GM21528 (cell line): ENCODE measurements at regions not wholly inside any gene's neighbourhood (a gene's known extent, or its start where the extent isn't known, plus 50 kb on each side); places are given as distances from the start of the nearest gene placed in this dataset.

ENCODE experiments used
- ATAC-seq: cut with Tn5 transposase; IDR thresholded peaks from one replicate; pipeline ENCODE4 v1.9.1; 2021; ENCODE audit warnings: mild to moderate bottlenecking, moderate library complexity; ENCODE audit not compliant: unreplicated experiment, low FRiP score

GRCh38 chr4:13084210-13084609 lies 399.9 kb downstream of the RAB28 start:
- ATAC-seq: no peak

- no peak for ATAC-seq
Observed at GRCh38 chr4:13081830-13082229, 402.3 kb downstream of the RAB28 start.

- ATAC-seq: no peak
Observed at GRCh38 chr4:13067077-13067476, 417.1 kb downstream of the RAB28 start.

GRCh38 chr4:13059019-13059418 lies 425.1 kb downstream of the RAB28 start:
- ATAC-seq: no peak

GRCh38 chr4:13056630-13057189 lies 427.4 kb downstream of the RAB28 start:
- no peak for ATAC-seq

- ATAC-seq: no peak
Observed at GRCh38 chr4:13054420-13054970, 429.6 kb downstream of the RAB28 start.

GRCh38 chr4:13047591-13047990 lies 436.5 kb downstream of the RAB28 start:
- no peak for ATAC-seq

- ATAC-seq: no peak
Observed at GRCh38 chr4:13036841-13037240, 447.3 kb downstream of the RAB28 start.

GRCh38 chr4:13032936-13033335 lies 451.2 kb downstream of the RAB28 start:
- no peak for ATAC-seq

GRCh38 chr4:13024147-13025105 lies 459.7 kb downstream of the RAB28 start:
- no peak for ATAC-seq

GRCh38 chr4:13007802-13008470 lies 476.2 kb downstream of the RAB28 start:
- ATAC-seq: no peak

- ATAC-seq: no peak
Observed at GRCh38 chr4:12993923-12994322, 490.2 kb downstream of the RAB28 start.

GRCh38 chr4:12987284-12987683 lies 496.9 kb downstream of the RAB28 start:
- no peak for ATAC-seq

- no peak for ATAC-seq
Observed at GRCh38 chr4:12979797-12980196, 504.3 kb downstream of the RAB28 start.

- ATAC-seq: no peak
Observed at GRCh38 chr4:12978310-12978709, 505.8 kb downstream of the RAB28 start.

- no peak for ATAC-seq
Observed at GRCh38 chr4:12975511-12975910, 508.6 kb downstream of the RAB28 start.

GRCh38 chr4:12973522-12973921 lies 510.6 kb downstream of the RAB28 start:
- no peak for ATAC-seq

- no peak for ATAC-seq
Observed at GRCh38 chr4:12968345-12968744, 515.8 kb downstream of the RAB28 start.

- no peak for ATAC-seq
Observed at GRCh38 chr4:12966726-12967125, 517.4 kb downstream of the RAB28 start.

GRCh38 chr4:12965334-12965733 lies 518.8 kb downstream of the RAB28 start:
- no peak for ATAC-seq

GRCh38 chr4:12963912-12964311 lies 520.2 kb downstream of the RAB28 start:
- no peak for ATAC-seq
